Sigmoid colon (tissue), 4 donors: ENCODE measurements at regions not wholly inside any gene's neighbourhood (a gene's known extent, or its start where the extent isn't known, plus 50 kb on each side); places are given as distances from the start of the nearest gene placed in this dataset.

Experiments used
- EP300 ChIP-seq, 4 donors: sonication (generic); formaldehyde crosslinking; IDR thresholded peaks; one replicate each; pipeline ENCODE4 v1.6.1; 2017; ENCODE audit warnings: antibody characterized with exemption in 4 of 4
- POLR2A ChIP-seq, 2 donors: fragments of 450-650 bp; IDR thresholded peaks; one replicate each; pipeline ENCODE4 v1.6.1; 2016; ENCODE audit warnings: antibody characterized with exemption in 2 of 2, mild to moderate bottlenecking in 2 of 2, moderate library complexity in 2 of 2
- POLR2AphosphoS5 ChIP-seq, 4 donors: sonication (generic); formaldehyde crosslinking; IDR thresholded peaks; one replicate each; pipeline ENCODE4 v1.6.1; 2017; ENCODE audit warnings: antibody characterized with exemption in 4 of 4
- TF ChIP-seq, protein P1 (sequence below), 4 experiments: fragments of 450-650 bp in 3 of 4; fragments of 200-600 bp in 1 of 4; IDR thresholded peaks; one replicate each; pipeline ENCODE4 v1.5.1; 2016 to 2019; ENCODE audit warnings: antibody characterized with exemption in 4 of 4, mild to moderate bottlenecking in 3 of 4, moderate library complexity in 2 of 4

GRCh38 chr2:15111718-15112117 is 449.4 kb downstream of the NBAS start:
- TF ChIP-seq, protein P1, sequence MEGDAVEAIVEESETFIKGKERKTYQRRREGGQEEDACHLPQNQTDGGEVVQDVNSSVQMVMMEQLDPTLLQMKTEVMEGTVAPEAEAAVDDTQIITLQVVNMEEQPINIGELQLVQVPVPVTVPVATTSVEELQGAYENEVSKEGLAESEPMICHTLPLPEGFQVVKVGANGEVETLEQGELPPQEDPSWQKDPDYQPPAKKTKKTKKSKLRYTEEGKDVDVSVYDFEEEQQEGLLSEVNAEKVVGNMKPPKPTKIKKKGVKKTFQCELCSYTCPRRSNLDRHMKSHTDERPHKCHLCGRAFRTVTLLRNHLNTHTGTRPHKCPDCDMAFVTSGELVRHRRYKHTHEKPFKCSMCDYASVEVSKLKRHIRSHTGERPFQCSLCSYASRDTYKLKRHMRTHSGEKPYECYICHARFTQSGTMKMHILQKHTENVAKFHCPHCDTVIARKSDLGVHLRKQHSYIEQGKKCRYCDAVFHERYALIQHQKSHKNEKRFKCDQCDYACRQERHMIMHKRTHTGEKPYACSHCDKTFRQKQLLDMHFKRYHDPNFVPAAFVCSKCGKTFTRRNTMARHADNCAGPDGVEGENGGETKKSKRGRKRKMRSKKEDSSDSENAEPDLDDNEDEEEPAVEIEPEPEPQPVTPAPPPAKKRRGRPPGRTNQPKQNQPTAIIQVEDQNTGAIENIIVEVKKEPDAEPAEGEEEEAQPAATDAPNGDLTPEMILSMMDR (IDR thresholded peaks at IDR 0.05), result no peak
- TF ChIP-seq EP300 (IDR thresholded peaks at IDR 0.05) (no peak), POLR2AphosphoS5 (IDR thresholded peaks at IDR 0.05) (no peak), POLR2A (IDR thresholded peaks at IDR 0.05) (no peak)
